ENCODE measurements at regions not wholly inside any gene's neighbourhood (a gene's known extent, or its start where the extent isn't known, plus 50 kb on each side); places are given as distances from the start of the nearest gene placed in this dataset.

GRCh38 chr5:93336330-93337110 lies 244.5 kb downstream of the NR2F1-AS1 start:
- TF ChIP-seq, protein P1, sequence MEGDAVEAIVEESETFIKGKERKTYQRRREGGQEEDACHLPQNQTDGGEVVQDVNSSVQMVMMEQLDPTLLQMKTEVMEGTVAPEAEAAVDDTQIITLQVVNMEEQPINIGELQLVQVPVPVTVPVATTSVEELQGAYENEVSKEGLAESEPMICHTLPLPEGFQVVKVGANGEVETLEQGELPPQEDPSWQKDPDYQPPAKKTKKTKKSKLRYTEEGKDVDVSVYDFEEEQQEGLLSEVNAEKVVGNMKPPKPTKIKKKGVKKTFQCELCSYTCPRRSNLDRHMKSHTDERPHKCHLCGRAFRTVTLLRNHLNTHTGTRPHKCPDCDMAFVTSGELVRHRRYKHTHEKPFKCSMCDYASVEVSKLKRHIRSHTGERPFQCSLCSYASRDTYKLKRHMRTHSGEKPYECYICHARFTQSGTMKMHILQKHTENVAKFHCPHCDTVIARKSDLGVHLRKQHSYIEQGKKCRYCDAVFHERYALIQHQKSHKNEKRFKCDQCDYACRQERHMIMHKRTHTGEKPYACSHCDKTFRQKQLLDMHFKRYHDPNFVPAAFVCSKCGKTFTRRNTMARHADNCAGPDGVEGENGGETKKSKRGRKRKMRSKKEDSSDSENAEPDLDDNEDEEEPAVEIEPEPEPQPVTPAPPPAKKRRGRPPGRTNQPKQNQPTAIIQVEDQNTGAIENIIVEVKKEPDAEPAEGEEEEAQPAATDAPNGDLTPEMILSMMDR (IDR thresholded peaks at IDR 0.05): no peak
- no peak for TF ChIP-seq POLR2A (IDR thresholded peaks at IDR 0.05)
